ENCODE measurements at regions not wholly inside any gene's neighbourhood (a gene's known extent, or its start where the extent isn't known, plus 50 kb on each side); places are given as distances from the start of the nearest gene placed in this dataset.

GRCh38 chr12:127300075-127300474 is 966.9 kb upstream of the TMEM132C start:
- no peak for TF ChIP-seq EZH2phosphoT487 (conservative IDR thresholded peaks at IDR 0.05; ENCODE audit: low read length)
- TF ChIP-seq, protein P1, sequence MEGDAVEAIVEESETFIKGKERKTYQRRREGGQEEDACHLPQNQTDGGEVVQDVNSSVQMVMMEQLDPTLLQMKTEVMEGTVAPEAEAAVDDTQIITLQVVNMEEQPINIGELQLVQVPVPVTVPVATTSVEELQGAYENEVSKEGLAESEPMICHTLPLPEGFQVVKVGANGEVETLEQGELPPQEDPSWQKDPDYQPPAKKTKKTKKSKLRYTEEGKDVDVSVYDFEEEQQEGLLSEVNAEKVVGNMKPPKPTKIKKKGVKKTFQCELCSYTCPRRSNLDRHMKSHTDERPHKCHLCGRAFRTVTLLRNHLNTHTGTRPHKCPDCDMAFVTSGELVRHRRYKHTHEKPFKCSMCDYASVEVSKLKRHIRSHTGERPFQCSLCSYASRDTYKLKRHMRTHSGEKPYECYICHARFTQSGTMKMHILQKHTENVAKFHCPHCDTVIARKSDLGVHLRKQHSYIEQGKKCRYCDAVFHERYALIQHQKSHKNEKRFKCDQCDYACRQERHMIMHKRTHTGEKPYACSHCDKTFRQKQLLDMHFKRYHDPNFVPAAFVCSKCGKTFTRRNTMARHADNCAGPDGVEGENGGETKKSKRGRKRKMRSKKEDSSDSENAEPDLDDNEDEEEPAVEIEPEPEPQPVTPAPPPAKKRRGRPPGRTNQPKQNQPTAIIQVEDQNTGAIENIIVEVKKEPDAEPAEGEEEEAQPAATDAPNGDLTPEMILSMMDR (IDR thresholded peaks at IDR 0.05; ENCODE audit: insufficient read depth, low read length, poor library complexity, severe bottlenecking), result no peak
